WTC11 (cell line): ENCODE measurements at regions not wholly inside any gene's neighbourhood (a gene's known extent, or its start where the extent isn't known, plus 50 kb on each side); places are given as distances from the start of the nearest gene placed in this dataset.

ENCODE experiments used
- ATAC-seq: fragments of 200-7000 bp; cut with Tn5 transposase; 2 replicates; pipeline ENCODE4 v1.10.0; 2021; ENCODE audit warnings: mild to moderate bottlenecking, moderate library complexity
- CTCF ChIA-PET: fragments of 300-600 bp; sonication (Branson Sonifier 250); formaldehyde crosslinking; loops from one replicate; lab custom pipeline; 2021; ENCODE audit warnings: antibody characterized with exemption; lab: Charles Lee
- POLR2A ChIA-PET: fragments of 350-600 bp; sonication (Branson Sonifier 250); formaldehyde crosslinking; loops from one replicate; lab custom pipeline; 2021; ENCODE audit warnings: antibody characterized with exemption; lab: Charles Lee
- DNase-seq: peaks from one replicate; pipeline ENCODE4 v3.0.0; 2021; ENCODE audit warnings: low spot score
- H3K27ac Mint-ChIP-seq: 2 replicates; pipeline ENCODE4 v1.8.0; 2021; ENCODE audit warnings: mixed read lengths
- H3K27me3 Mint-ChIP-seq: 2 replicates; pipeline ENCODE4 v1.8.0; 2021; ENCODE audit warnings: low read depth, mild to moderate bottlenecking, moderate library complexity, mixed read lengths
- H3K36me3 Mint-ChIP-seq: 2 replicates; pipeline ENCODE4 v1.8.0; 2021; ENCODE audit warnings: mixed read lengths
- H3K4me1 Mint-ChIP-seq: 2 replicates; pipeline ENCODE4 v1.8.0; 2022; ENCODE audit warnings: mixed read lengths
- H3K4me3 Mint-ChIP-seq: 2 replicates; pipeline ENCODE4 v1.8.0; 2021; ENCODE audit warnings: mild to moderate bottlenecking, moderate library complexity, mixed read lengths
- H3K9me3 Mint-ChIP-seq: 2 replicates; pipeline ENCODE4 v1.8.0; 2021; ENCODE audit warnings: mixed read lengths
- ATF1 ChIP-seq: sonication (generic); formaldehyde crosslinking; IDR thresholded peaks from 2 replicates; pipeline ENCODE4 v1.8.1; 2023; ENCODE audit warnings: mild to moderate bottlenecking, moderate library complexity, missing genetic modification reagents
- CREB1 ChIP-seq: sonication (generic); formaldehyde crosslinking; IDR thresholded peaks from 2 replicates; pipeline ENCODE4 v1.8.0; 2023; ENCODE audit warnings: mild to moderate bottlenecking, missing genetic modification reagents
- CREM ChIP-seq: sonication (generic); formaldehyde crosslinking; IDR thresholded peaks from 2 replicates; pipeline ENCODE4 v1.8.1; 2022; ENCODE audit warnings: mild to moderate bottlenecking, missing genetic modification reagents, moderate library complexity
- ELF4 ChIP-seq: sonication (generic); formaldehyde crosslinking; IDR thresholded peaks from 2 replicates; pipeline ENCODE4 v1.8.1; 2022; ENCODE audit warnings: low read depth, mild to moderate bottlenecking, moderate library complexity, missing genetic modification reagents
- FOXJ3 ChIP-seq: sonication (generic); formaldehyde crosslinking; IDR thresholded peaks from 2 replicates; pipeline ENCODE4 v1.9.0; 2021; ENCODE audit warnings: missing genetic modification reagents, mild to moderate bottlenecking, borderline replicate concordance
- GABPB1 ChIP-seq: sonication (generic); formaldehyde crosslinking; IDR thresholded peaks from 2 replicates; pipeline ENCODE4 v1.8.1; 2023; ENCODE audit warnings: mild to moderate bottlenecking, missing genetic modification reagents
- GTF2I ChIP-seq: fragments of 250-450 bp; sonication (Bioruptor Pico); conservative IDR thresholded peaks from 2 replicates; pipeline ENCODE4 v1.4.0; 2021; ENCODE audit warnings: mild to moderate bottlenecking
- JUN ChIP-seq: sonication (generic); formaldehyde crosslinking; IDR thresholded peaks from 2 replicates; pipeline ENCODE4 v1.8.0; 2023; ENCODE audit warnings: mild to moderate bottlenecking, missing genetic modification reagents
- MXD4 ChIP-seq: fragments of 250-450 bp; sonication (Bioruptor Pico); IDR thresholded peaks from 2 replicates; pipeline ENCODE4 v1.8.0; 2021; ENCODE audit warnings: mild to moderate bottlenecking, moderate library complexity, borderline replicate concordance
- NR1H2 ChIP-seq: sonication (generic); formaldehyde crosslinking; IDR thresholded peaks from 2 replicates; pipeline ENCODE4 v1.9.0; 2021; ENCODE audit warnings: mild to moderate bottlenecking, moderate library complexity, missing genetic modification reagents
- NR2C2 ChIP-seq: sonication (generic); formaldehyde crosslinking; IDR thresholded peaks from 2 replicates; pipeline ENCODE4 v1.8.0; 2022; ENCODE audit warnings: mild to moderate bottlenecking, missing genetic modification reagents
- OVOL2 ChIP-seq: fragments of 250-450 bp; sonication (Bioruptor Pico); IDR thresholded peaks from 2 replicates; pipeline ENCODE4 v1.9.0; 2021; ENCODE audit warnings: mild to moderate bottlenecking, borderline replicate concordance
- SMAD4 ChIP-seq: sonication (generic); formaldehyde crosslinking; IDR thresholded peaks from 2 replicates; pipeline ENCODE4 v1.8.0; 2022; ENCODE audit warnings: mild to moderate bottlenecking, missing genetic modification reagents
- SP1 ChIP-seq: sonication (generic); formaldehyde crosslinking; conservative IDR thresholded peaks from 2 replicates; pipeline ENCODE4 v1.8.1; 2022; ENCODE audit warnings: missing genetic modification reagents
- TEAD4 ChIP-seq: sonication (generic); formaldehyde crosslinking; IDR thresholded peaks from 2 replicates; pipeline ENCODE4 v1.8.0; 2022; ENCODE audit warnings: mild to moderate bottlenecking, missing genetic modification reagents
- ZNF219 ChIP-seq: sonication (generic); formaldehyde crosslinking; IDR thresholded peaks from 2 replicates; pipeline ENCODE4 v1.8.0; 2023; ENCODE audit warnings: missing genetic modification reagents, mild to moderate bottlenecking, borderline replicate concordance
- ZNF232 ChIP-seq: sonication (generic); formaldehyde crosslinking; IDR thresholded peaks from 2 replicates; pipeline ENCODE4 v1.8.0; 2022; ENCODE audit warnings: mild to moderate bottlenecking, missing genetic modification reagents
- ZNF671 ChIP-seq: fragments of 250-450 bp; sonication (Bioruptor Pico); IDR thresholded peaks from 2 replicates; pipeline ENCODE4 v1.8.0; 2021; ENCODE audit warnings: mild to moderate bottlenecking
- TF ChIP-seq, protein P1 (sequence below): sonication (generic); formaldehyde crosslinking; IDR thresholded peaks from 2 replicates; pipeline ENCODE4 v1.8.1; 2022; ENCODE audit warnings: mild to moderate bottlenecking, moderate library complexity, missing genetic modification reagents
- TF ChIP-seq, protein P2 (sequence below): sonication (generic); formaldehyde crosslinking; IDR thresholded peaks from 2 replicates; pipeline ENCODE4 v1.8.0; 2022; ENCODE audit warnings: mild to moderate bottlenecking, missing genetic modification reagents
- TF ChIP-seq, protein P3 (sequence below): sonication (generic); formaldehyde crosslinking; IDR thresholded peaks from 2 replicates; pipeline ENCODE4 v1.8.0; 2023; ENCODE audit warnings: mild to moderate bottlenecking, missing genetic modification reagents
- TF ChIP-seq, protein P4 (sequence below): sonication (generic); formaldehyde crosslinking; IDR thresholded peaks from 2 replicates; pipeline ENCODE4 v1.8.1; 2023; ENCODE audit warnings: mild to moderate bottlenecking, missing genetic modification reagents, moderate library complexity
- TF ChIP-seq, protein P5 (sequence below): sonication (generic); formaldehyde crosslinking; IDR thresholded peaks from 2 replicates; pipeline ENCODE4 v1.8.0; 2023; ENCODE audit warnings: missing genetic modification reagents, mild to moderate bottlenecking, borderline replicate concordance
- TF ChIP-seq, protein P6 (sequence below): fragments of 250-450 bp; sonication (Bioruptor Pico); conservative IDR thresholded peaks from 2 replicates; pipeline ENCODE4 v1.9.0; 2021; ENCODE audit warnings: mild to moderate bottlenecking
- TF ChIP-seq, protein P7 (sequence below): sonication (generic); formaldehyde crosslinking; IDR thresholded peaks from 2 replicates; pipeline ENCODE4 v1.8.1; 2022; ENCODE audit warnings: mild to moderate bottlenecking, missing genetic modification reagents, moderate library complexity, borderline replicate concordance

DNA sequence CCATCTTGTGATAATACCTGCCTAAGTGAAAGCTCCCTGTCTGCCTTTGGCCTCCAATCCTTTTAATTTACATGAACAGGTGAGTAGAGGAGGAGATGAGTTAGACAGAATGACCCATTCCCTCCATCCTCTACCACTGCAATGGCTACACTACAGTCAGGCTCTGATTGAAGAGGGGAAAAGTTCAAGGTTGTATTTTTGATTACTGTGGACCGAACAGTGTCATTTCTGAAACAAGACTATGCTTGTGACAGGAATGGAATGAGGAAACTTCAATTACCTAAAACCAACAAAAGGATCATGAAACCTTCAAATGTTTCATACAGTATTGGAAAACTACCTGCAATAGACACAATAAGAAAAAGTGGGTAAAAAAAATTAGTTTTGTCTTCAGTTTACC is 85.5 kb upstream of the GBE1 start:
- Mint-ChIP-seq H3K36me3 (no peaks in the 10 kb centered on the region), H3K9me3 (no peaks in the 10 kb centered on the region), H3K4me1 (peaks cover 9% of the 10 kb centered on the region), H3K27ac (no peak overlapping the region), H3K4me3 (no peak overlapping the region), H3K27me3 (no peaks in the 10 kb centered on the region)
- ChIA-PET CTCF (no interaction called here), POLR2A (no interaction called here)
- DNase-seq (no peak), ATAC-seq (no peak)
- TF ChIP-seq, protein P1, sequence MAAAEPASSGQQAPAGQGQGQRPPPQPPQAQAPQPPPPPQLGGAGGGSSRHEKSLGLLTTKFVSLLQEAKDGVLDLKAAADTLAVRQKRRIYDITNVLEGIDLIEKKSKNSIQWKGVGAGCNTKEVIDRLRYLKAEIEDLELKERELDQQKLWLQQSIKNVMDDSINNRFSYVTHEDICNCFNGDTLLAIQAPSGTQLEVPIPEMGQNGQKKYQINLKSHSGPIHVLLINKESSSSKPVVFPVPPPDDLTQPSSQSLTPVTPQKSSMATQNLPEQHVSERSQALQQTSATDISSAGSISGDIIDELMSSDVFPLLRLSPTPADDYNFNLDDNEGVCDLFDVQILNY (CRISPR knock-in tag): no peak
- TF ChIP-seq CREB1 (CRISPR knock-in tag): no peak
- TF ChIP-seq, protein P2, sequence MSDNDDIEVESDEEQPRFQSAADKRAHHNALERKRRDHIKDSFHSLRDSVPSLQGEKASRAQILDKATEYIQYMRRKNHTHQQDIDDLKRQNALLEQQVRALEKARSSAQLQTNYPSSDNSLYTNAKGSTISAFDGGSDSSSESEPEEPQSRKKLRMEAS (CRISPR knock-in tag): no peak
- TF ChIP-seq JUN: no peak
- TF ChIP-seq, protein P3, sequence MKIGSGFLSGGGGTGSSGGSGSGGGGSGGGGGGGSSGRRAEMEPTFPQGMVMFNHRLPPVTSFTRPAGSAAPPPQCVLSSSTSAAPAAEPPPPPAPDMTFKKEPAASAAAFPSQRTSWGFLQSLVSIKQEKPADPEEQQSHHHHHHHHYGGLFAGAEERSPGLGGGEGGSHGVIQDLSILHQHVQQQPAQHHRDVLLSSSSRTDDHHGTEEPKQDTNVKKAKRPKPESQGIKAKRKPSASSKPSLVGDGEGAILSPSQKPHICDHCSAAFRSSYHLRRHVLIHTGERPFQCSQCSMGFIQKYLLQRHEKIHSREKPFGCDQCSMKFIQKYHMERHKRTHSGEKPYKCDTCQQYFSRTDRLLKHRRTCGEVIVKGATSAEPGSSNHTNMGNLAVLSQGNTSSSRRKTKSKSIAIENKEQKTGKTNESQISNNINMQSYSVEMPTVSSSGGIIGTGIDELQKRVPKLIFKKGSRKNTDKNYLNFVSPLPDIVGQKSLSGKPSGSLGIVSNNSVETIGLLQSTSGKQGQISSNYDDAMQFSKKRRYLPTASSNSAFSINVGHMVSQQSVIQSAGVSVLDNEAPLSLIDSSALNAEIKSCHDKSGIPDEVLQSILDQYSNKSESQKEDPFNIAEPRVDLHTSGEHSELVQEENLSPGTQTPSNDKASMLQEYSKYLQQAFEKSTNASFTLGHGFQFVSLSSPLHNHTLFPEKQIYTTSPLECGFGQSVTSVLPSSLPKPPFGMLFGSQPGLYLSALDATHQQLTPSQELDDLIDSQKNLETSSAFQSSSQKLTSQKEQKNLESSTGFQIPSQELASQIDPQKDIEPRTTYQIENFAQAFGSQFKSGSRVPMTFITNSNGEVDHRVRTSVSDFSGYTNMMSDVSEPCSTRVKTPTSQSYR: no peak
- TF ChIP-seq ELF4 (CRISPR knock-in tag): no peak
- no peak for TF ChIP-seq NR1H2 (CRISPR knock-in tag)
- no peak for TF ChIP-seq ZNF219 (CRISPR knock-in tag)
- no peak for TF ChIP-seq NR2C2 (CRISPR knock-in tag)
- TF ChIP-seq GABPB1 (CRISPR knock-in tag): no peak
- no peak for TF ChIP-seq SP1 (CRISPR knock-in tag)
- TF ChIP-seq MXD4 (CRISPR knock-in tag): no peak
- TF ChIP-seq, protein P4, sequence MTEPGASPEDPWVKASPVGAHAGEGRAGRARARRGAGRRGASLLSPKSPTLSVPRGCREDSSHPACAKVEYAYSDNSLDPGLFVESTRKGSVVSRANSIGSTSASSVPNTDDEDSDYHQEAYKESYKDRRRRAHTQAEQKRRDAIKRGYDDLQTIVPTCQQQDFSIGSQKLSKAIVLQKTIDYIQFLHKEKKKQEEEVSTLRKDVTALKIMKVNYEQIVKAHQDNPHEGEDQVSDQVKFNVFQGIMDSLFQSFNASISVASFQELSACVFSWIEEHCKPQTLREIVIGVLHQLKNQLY (CRISPR knock-in tag): no peak

DNA sequence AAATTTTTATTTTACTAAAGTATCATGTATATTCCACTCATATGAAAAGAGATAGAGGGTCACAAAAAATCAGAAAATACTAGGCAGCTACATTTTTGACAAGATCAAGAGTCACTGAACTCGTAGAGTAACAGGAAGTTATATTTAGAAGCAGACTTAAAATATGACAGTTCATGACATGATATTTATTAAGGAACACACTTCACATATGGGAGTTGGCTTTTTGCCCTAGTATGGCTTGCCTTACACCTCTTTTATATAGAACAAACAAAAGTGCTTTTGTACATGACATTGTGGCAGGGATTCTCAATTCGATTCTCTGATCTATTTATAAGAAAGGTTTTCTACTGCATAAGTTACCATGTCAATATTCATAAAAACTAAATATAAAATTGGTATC is 80.1 kb upstream of the GBE1 start:
- Mint-ChIP-seq H3K4me3 (no peak overlapping the region), H3K27me3 (no peaks in the 10 kb centered on the region), H3K9me3 (no peaks in the 10 kb centered on the region), H3K27ac (no peak overlapping the region), H3K4me1 (peaks cover 38% of the 10 kb centered on the region), H3K36me3 (no peaks in the 10 kb centered on the region)
- ChIA-PET POLR2A (no interaction called here), CTCF (no interaction called here)
- DNase-seq (no peak), ATAC-seq (no peak)
- no peak for TF ChIP-seq ZNF232 (CRISPR knock-in tag)
- no peak for TF ChIP-seq ZNF671
- TF ChIP-seq TEAD4: no peak
- TF ChIP-seq GTF2I (CRISPR knock-in tag): no peak
- TF ChIP-seq NR2C2 (CRISPR knock-in tag): no peak
- no peak for TF ChIP-seq SMAD4 (CRISPR knock-in tag)
- no peak for TF ChIP-seq CREM (CRISPR knock-in tag)
- TF ChIP-seq FOXJ3 (CRISPR knock-in tag): no peak
- TF ChIP-seq OVOL2 (CRISPR knock-in tag): no peak
- TF ChIP-seq, protein P2 (CRISPR knock-in tag): no peak
- TF ChIP-seq NR1H2 (CRISPR knock-in tag): no peak
- no peak for TF ChIP-seq ATF1 (CRISPR knock-in tag)
- TF ChIP-seq, protein P5, sequence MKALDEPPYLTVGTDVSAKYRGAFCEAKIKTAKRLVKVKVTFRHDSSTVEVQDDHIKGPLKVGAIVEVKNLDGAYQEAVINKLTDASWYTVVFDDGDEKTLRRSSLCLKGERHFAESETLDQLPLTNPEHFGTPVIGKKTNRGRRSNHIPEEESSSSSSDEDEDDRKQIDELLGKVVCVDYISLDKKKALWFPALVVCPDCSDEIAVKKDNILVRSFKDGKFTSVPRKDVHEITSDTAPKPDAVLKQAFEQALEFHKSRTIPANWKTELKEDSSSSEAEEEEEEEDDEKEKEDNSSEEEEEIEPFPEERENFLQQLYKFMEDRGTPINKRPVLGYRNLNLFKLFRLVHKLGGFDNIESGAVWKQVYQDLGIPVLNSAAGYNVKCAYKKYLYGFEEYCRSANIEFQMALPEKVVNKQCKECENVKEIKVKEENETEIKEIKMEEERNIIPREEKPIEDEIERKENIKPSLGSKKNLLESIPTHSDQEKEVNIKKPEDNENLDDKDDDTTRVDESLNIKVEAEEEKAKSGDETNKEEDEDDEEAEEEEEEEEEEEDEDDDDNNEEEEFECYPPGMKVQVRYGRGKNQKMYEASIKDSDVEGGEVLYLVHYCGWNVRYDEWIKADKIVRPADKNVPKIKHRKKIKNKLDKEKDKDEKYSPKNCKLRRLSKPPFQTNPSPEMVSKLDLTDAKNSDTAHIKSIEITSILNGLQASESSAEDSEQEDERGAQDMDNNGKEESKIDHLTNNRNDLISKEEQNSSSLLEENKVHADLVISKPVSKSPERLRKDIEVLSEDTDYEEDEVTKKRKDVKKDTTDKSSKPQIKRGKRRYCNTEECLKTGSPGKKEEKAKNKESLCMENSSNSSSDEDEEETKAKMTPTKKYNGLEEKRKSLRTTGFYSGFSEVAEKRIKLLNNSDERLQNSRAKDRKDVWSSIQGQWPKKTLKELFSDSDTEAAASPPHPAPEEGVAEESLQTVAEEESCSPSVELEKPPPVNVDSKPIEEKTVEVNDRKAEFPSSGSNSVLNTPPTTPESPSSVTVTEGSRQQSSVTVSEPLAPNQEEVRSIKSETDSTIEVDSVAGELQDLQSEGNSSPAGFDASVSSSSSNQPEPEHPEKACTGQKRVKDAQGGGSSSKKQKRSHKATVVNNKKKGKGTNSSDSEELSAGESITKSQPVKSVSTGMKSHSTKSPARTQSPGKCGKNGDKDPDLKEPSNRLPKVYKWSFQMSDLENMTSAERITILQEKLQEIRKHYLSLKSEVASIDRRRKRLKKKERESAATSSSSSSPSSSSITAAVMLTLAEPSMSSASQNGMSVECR (CRISPR knock-in tag): no peak
- TF ChIP-seq, protein P6, sequence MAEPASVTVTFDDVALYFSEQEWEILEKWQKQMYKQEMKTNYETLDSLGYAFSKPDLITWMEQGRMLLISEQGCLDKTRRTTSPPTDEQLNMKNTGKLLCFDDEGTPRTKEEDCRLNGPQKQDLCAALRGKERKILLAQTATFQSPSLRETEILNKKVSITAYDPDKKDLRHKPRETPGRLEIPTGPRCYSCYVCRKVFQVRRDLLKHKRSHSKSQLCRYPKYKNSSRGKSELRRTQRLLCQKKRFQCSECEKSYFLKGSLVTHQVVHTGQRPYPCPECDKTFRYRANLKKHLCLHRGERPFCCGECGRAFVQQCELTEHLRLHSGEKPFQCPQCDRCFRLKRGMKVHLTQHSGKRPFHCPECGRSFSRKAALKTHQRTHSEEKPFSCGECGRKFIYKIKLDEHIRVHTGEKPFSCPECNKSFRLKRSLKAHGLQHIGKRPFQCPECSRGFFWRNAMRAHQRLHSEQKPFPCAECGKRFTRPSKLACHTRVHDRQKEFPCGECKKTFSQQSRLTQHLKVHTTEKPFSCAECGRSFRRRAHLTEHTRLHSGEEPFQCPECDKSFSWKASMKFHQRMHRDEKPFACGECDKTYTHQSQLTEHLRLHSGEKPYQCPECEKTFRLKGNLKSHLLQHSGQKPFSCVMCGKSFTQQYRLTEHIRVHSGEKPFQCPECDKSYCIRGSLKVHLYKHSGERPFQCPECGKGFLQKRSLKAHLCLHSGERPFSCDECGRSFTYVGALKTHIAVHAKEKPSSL (CRISPR knock-in tag): no peak
- TF ChIP-seq, protein P7, sequence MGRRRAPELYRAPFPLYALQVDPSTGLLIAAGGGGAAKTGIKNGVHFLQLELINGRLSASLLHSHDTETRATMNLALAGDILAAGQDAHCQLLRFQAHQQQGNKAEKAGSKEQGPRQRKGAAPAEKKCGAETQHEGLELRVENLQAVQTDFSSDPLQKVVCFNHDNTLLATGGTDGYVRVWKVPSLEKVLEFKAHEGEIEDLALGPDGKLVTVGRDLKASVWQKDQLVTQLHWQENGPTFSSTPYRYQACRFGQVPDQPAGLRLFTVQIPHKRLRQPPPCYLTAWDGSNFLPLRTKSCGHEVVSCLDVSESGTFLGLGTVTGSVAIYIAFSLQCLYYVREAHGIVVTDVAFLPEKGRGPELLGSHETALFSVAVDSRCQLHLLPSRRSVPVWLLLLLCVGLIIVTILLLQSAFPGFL: no peak
